ENCODE measurements at regions not wholly inside any gene's neighbourhood (a gene's known extent, or its start where the extent isn't known, plus 50 kb on each side); places are given as distances from the start of the nearest gene placed in this dataset.

DNA sequence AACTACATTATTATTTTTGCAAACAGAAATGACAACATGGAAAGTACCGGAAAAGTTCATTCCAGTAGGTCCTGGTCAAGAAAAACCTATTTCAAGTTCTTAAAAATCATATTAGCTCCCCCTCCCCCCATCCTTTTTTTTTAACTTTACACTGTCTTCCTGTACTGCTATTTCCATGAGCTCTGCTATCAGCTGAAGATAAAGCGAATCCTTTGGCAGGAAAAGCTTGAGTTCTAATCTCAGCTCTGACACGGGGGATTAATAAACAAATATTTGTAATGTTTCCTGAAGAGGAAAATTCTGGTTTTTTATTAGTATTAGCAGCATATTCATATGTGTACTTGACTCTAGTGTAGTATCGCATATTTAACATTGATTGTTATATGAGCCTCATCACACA is 190.7 kb upstream of the ESRRG start:
- DNase-seq, result no peak
- Histone ChIP-seq H3K4me3 (no peak overlapping the region), H3K4me1 (no peaks in the 10 kb centered on the region), H3K27ac (no peak overlapping the region), H3K27me3 (no peaks in the 10 kb centered on the region), H3K9me3 (no peaks in the 10 kb centered on the region), H3K36me3 (no peaks in the 10 kb centered on the region)
- WGBS, 2 donors, result 72 to 74% methylated on average over 4 of the region's 4 CpGs
- intact Hi-C loops (cut with DNase I), result no loop called here
- TF ChIP-seq, protein P1, sequence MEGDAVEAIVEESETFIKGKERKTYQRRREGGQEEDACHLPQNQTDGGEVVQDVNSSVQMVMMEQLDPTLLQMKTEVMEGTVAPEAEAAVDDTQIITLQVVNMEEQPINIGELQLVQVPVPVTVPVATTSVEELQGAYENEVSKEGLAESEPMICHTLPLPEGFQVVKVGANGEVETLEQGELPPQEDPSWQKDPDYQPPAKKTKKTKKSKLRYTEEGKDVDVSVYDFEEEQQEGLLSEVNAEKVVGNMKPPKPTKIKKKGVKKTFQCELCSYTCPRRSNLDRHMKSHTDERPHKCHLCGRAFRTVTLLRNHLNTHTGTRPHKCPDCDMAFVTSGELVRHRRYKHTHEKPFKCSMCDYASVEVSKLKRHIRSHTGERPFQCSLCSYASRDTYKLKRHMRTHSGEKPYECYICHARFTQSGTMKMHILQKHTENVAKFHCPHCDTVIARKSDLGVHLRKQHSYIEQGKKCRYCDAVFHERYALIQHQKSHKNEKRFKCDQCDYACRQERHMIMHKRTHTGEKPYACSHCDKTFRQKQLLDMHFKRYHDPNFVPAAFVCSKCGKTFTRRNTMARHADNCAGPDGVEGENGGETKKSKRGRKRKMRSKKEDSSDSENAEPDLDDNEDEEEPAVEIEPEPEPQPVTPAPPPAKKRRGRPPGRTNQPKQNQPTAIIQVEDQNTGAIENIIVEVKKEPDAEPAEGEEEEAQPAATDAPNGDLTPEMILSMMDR (IDR thresholded peaks at IDR 0.05), result no peak
- TF ChIP-seq EP300 (IDR thresholded peaks at IDR 0.05) (no peak), POLR2A (IDR thresholded peaks at IDR 0.05) (no peak), POLR2AphosphoS5 (IDR thresholded peaks at IDR 0.05) (no peak)

DNA sequence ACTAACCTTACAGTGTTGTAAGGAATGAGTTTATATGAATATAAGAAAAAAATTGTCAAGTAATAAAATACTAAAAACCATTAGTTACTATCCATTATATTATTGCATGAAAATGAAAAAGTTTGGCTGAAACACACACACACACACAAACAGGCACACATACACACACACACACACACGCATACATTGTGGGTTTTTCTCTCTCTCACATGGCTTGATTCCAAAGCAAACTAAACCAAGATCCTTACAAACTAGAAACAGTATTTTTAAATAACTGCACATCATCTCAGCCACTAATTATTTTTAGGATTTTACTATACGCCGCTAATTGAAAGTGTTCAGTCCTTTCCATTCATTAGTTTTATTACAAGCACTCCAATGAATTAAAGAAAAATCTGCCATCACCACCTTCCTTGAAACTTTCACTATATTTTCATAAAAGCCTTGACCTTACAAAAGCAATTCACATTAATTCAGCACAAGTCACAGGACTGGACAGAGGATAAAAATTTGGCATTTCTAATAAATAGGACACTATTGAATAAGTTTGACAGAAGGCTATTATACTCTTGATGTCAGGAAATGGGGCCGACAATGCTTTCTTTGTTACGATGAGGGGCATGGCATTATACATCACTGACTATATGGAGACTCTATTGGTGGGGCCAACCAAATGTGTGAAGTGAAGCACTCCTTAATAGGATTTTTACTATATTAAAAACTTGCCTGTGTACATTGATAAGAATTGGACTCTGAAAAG is 187.0 kb upstream of the ESRRG start:
- no peaks in the 10 kb centered on the region for H3K27me3 ChIP-seq
- no peak overlapping the region for H3K4me3 ChIP-seq
- no peak overlapping the region for H3K27ac ChIP-seq
- WGBS, 2 donors, result 88 to 89% methylated on average over 5 of the region's 5 CpGs
- no peak for DNase-seq
- intact Hi-C loops (cut with DNase I), result no loop called here
- H3K4me1 ChIP-seq, result no peaks in the 10 kb centered on the region
- TF ChIP-seq POLR2A (IDR thresholded peaks at IDR 0.05) (no peak), POLR2AphosphoS5 (IDR thresholded peaks at IDR 0.05) (no peak), EP300 (IDR thresholded peaks at IDR 0.05) (no peak)
- TF ChIP-seq, protein P1 (IDR thresholded peaks at IDR 0.05), result no peak
- no peaks in the 10 kb centered on the region for H3K36me3 ChIP-seq
- H3K9me3 ChIP-seq, result no peaks in the 10 kb centered on the region

DNA sequence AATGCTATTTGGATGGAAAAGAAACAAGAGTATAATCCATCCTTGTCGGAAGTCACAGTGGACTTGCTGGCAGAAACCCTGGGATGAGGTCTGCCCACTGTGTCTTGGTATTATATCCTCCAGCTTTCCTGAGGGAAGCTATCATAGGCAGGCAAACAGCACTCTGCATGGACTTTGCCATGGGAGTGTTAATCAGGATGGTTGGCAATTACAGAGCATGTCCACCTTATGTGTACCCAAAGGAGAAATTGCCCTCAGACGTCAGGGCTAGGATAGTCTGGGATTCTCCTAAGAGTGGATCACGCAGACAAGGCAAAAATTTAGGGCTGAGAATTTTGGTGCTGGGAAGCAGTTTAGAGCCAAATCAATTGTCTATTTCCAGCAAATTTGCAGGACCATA is 184.9 kb upstream of the ESRRG start:
- H3K27ac ChIP-seq, result no peak overlapping the region
- DNase-seq, result no peak
- H3K36me3 ChIP-seq, result no peaks in the 10 kb centered on the region
- H3K9me3 ChIP-seq, result no peaks in the 10 kb centered on the region
- TF ChIP-seq EP300 (IDR thresholded peaks at IDR 0.05) (no peak), POLR2A (IDR thresholded peaks at IDR 0.05) (no peak)
- intact Hi-C loops (cut with DNase I), result no loop called here
- 72 to 80% methylated on average over 3 of the region's 3 CpGs for WGBS, 2 donors
- no peak overlapping the region for H3K4me3 ChIP-seq
- no peaks in the 10 kb centered on the region for H3K4me1 ChIP-seq
- no peaks in the 10 kb centered on the region for H3K27me3 ChIP-seq

DNA sequence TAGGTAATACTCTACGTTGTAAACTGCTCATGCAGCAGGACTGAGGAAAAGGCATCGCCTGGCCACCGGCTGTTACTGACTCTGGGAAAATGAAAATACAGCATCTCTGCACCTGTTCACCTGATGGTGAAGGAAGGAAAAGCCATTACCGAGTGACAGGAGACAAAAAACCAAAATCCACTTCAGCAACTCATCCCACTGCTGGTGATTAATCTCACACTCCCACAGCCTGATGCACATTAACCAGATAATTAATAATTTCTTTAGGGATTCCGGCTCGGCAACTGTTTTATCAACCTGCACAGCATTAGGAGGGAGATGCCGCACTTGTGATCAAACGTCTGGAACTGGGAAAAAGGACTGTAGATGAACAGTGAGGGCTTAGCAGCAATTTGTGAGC is 183.9 kb upstream of the ESRRG start:
- Histone ChIP-seq H3K4me1 (no peaks in the 10 kb centered on the region), H3K9me3 (no peaks in the 10 kb centered on the region), H3K27me3 (no peaks in the 10 kb centered on the region), H3K27ac (no peak overlapping the region), H3K4me3 (no peak overlapping the region), H3K36me3 (no peaks in the 10 kb centered on the region)
- TF ChIP-seq POLR2AphosphoS5 (IDR thresholded peaks at IDR 0.05) (no peak), POLR2A (IDR thresholded peaks at IDR 0.05) (no peak), EP300 (IDR thresholded peaks at IDR 0.05) (no peak)
- TF ChIP-seq, protein P1 (IDR thresholded peaks at IDR 0.05), result no peak
- DNase-seq, result no peak
- WGBS, 2 donors, result 93 to 95% methylated on average over 8 of the region's 8 CpGs
- intact Hi-C loops (cut with DNase I), result no loop called here

DNA sequence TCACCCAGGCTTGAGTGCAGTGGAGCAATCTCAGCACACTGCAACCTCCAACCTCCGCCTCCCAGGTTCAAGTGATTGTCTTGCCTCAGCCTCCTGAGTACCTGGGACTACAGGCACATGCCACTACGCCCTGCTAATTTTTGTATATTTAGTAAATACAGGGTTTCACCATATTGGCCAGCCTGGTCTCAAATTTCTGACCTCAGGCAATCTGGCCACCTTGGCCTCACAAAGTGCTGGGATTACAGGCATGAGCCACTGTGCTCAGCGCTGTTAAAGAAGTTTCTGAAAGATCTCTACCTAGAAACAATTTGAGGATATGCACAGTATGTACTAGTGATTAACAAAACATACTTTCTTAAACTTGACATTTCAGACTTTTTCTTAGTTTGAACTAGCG is 182.6 kb upstream of the ESRRG start:
- no peak for DNase-seq
- H3K27ac ChIP-seq, result no peak overlapping the region
- H3K4me1 ChIP-seq, result no peaks in the 10 kb centered on the region
- H3K9me3 ChIP-seq, result no peaks in the 10 kb centered on the region
- H3K4me3 ChIP-seq, result no peak overlapping the region
- no peaks in the 10 kb centered on the region for H3K27me3 ChIP-seq
- H3K36me3 ChIP-seq, result no peaks in the 10 kb centered on the region
- WGBS, 2 donors, result 89 to 92% methylated on average over 4 of the region's 4 CpGs
- TF ChIP-seq POLR2A (IDR thresholded peaks at IDR 0.05) (no peak), EP300 (IDR thresholded peaks at IDR 0.05) (no peak), POLR2AphosphoS5 (IDR thresholded peaks at IDR 0.05) (no peak)
- TF ChIP-seq, protein P1 (IDR thresholded peaks at IDR 0.05), result no peak
- intact Hi-C loops (cut with DNase I), result no loop called here
